ENCODE measurements at regions not wholly inside any gene's neighbourhood (a gene's known extent, or its start where the extent isn't known, plus 50 kb on each side); places are given as distances from the start of the nearest gene placed in this dataset.

GRCh38 chr1:208535511-208535910 is 291.3 kb upstream of the PLXNA2 start:
- TF ChIP-seq CTCF (IDR thresholded peaks at IDR 0.05; ENCODE audit: insufficient read depth, low read depth, low read length) (no peak), EZH2 (IDR thresholded peaks at IDR 0.05; ENCODE audit: insufficient read depth, low read length) (no peak)

GRCh38 chr1:208536212-208536611 is 292.0 kb upstream of the PLXNA2 start:
- H3K27ac Mint-ChIP-seq (ENCODE audit: unreplicated experiment): no peak overlapping the region
- peak; percentile 5 for FAIRE-seq
- Histone ChIP-seq H3K27ac (ENCODE audit: low read depth, low read length) (no peak overlapping the region), H4K20me1 (ENCODE audit: insufficient read depth, low read length) (no peaks in the 10 kb centered on the region), H3K4me2 (ENCODE audit: low read length) (no peak overlapping the region), H3K4me1 (ENCODE audit: insufficient read depth, low read length) (no peaks in the 10 kb centered on the region), H3K9me3 (ENCODE audit: insufficient read depth, low read depth, low read length) (no peaks in the 10 kb centered on the region), H3K4me3 (ENCODE audit: insufficient read depth, low read depth, low read length) (no peak overlapping the region), H3K27me3 (ENCODE audit: insufficient read depth, low read length) (peaks cover 2% of the 10 kb centered on the region), H3K36me3 (ENCODE audit: insufficient read depth, low read length) (no peaks in the 10 kb centered on the region), H3K9ac (ENCODE audit: low read length) (no peak overlapping the region), H3K79me2 (ENCODE audit: insufficient read depth, low read length) (no peaks in the 10 kb centered on the region), H2AFZ (ENCODE audit: low read depth, low read length) (no peak overlapping the region)
- H3K9me3 Mint-ChIP-seq (ENCODE audit: unreplicated experiment): no peaks in the 10 kb centered on the region
- no peak overlapping the region for H3K4me3 Mint-ChIP-seq (ENCODE audit: unreplicated experiment)
- peaks cover 25% of the 10 kb centered on the region for H3K27me3 Mint-ChIP-seq (ENCODE audit: low read depth, unreplicated experiment)
- peaks cover 11% of the 10 kb centered on the region for H3K4me1 Mint-ChIP-seq (ENCODE audit: low read depth, unreplicated experiment)
- peak; percentile 1 for DNase-seq (ENCODE audit: low read depth)
- no peak for TF ChIP-seq CTCF (IDR thresholded peaks at IDR 0.05; ENCODE audit: insufficient read depth, low read depth, low read length)
- TF ChIP-seq EZH2 (IDR thresholded peaks at IDR 0.05; ENCODE audit: insufficient read depth, low read length): no peak
- H3K36me3 Mint-ChIP-seq (ENCODE audit: low read depth, unreplicated experiment): no peaks in the 10 kb centered on the region

More at GRCh38 chr1:208535511-208535910, 291.3 kb upstream of the PLXNA2 start:
- Mint-ChIP-seq H3K9me3 (ENCODE audit: unreplicated experiment) (no peaks in the 10 kb centered on the region), H3K4me3 (ENCODE audit: unreplicated experiment) (no peak overlapping the region), H3K4me1 (ENCODE audit: low read depth, unreplicated experiment) (peaks cover 11% of the 10 kb centered on the region), H3K27me3 (ENCODE audit: low read depth, unreplicated experiment) (peaks cover 28% of the 10 kb centered on the region), H3K27ac (ENCODE audit: unreplicated experiment) (no peak overlapping the region), H3K36me3 (ENCODE audit: low read depth, unreplicated experiment) (no peaks in the 10 kb centered on the region)
- Histone ChIP-seq H3K9ac (ENCODE audit: low read length) (no peak overlapping the region), H3K79me2 (ENCODE audit: insufficient read depth, low read length) (no peaks in the 10 kb centered on the region), H3K4me3 (ENCODE audit: insufficient read depth, low read depth, low read length) (no peak overlapping the region), H3K4me1 (ENCODE audit: insufficient read depth, low read length) (no peaks in the 10 kb centered on the region), H3K27ac (ENCODE audit: low read depth, low read length) (no peak overlapping the region), H2AFZ (ENCODE audit: low read depth, low read length) (no peak overlapping the region), H3K9me3 (ENCODE audit: insufficient read depth, low read depth, low read length) (no peaks in the 10 kb centered on the region), H3K4me2 (ENCODE audit: low read length) (no peak overlapping the region), H3K36me3 (ENCODE audit: insufficient read depth, low read length) (no peaks in the 10 kb centered on the region), H3K27me3 (ENCODE audit: insufficient read depth, low read length) (peaks cover 2% of the 10 kb centered on the region), H4K20me1 (ENCODE audit: insufficient read depth, low read length) (no peaks in the 10 kb centered on the region)
- FAIRE-seq (no peak), DNase-seq (ENCODE audit: low read depth) (no peak)

- Histone ChIP-seq H4K20me1 (ENCODE audit: insufficient read depth, low read length) (no peaks in the 10 kb centered on the region), H2AFZ (ENCODE audit: low read depth, low read length) (no peak overlapping the region), H3K27me3 (ENCODE audit: insufficient read depth, low read length) (no peaks in the 10 kb centered on the region), H3K27ac (ENCODE audit: low read depth, low read length) (no peak overlapping the region), H3K79me2 (ENCODE audit: insufficient read depth, low read length) (no peaks in the 10 kb centered on the region), H3K4me2 (ENCODE audit: low read length) (no peak overlapping the region), H3K4me1 (ENCODE audit: insufficient read depth, low read length) (no peaks in the 10 kb centered on the region), H3K9me3 (ENCODE audit: insufficient read depth, low read depth, low read length) (no peaks in the 10 kb centered on the region), H3K9ac (ENCODE audit: low read length) (no peak overlapping the region), H3K36me3 (ENCODE audit: insufficient read depth, low read length) (no peaks in the 10 kb centered on the region), H3K4me3 (ENCODE audit: insufficient read depth, low read depth, low read length) (no peak overlapping the region)
- Mint-ChIP-seq H3K4me1 (ENCODE audit: low read depth, unreplicated experiment) (peaks cover 11% of the 10 kb centered on the region), H3K4me3 (ENCODE audit: unreplicated experiment) (no peak overlapping the region), H3K36me3 (ENCODE audit: low read depth, unreplicated experiment) (no peaks in the 10 kb centered on the region), H3K9me3 (ENCODE audit: unreplicated experiment) (no peaks in the 10 kb centered on the region), H3K27ac (ENCODE audit: unreplicated experiment) (no peak overlapping the region), H3K27me3 (ENCODE audit: low read depth, unreplicated experiment) (peaks cover 22% of the 10 kb centered on the region)
- TF ChIP-seq EZH2 (IDR thresholded peaks at IDR 0.05; ENCODE audit: insufficient read depth, low read length): no peak
- no peak for TF ChIP-seq CTCF (IDR thresholded peaks at IDR 0.05; ENCODE audit: insufficient read depth, low read depth, low read length)
- FAIRE-seq: no peak
- DNase-seq (ENCODE audit: low read depth): no peak
These were observed 293.0 kb upstream of the PLXNA2 start for GRCh38 chr1:208537198-208537597.
